ENCODE measurements at regions not wholly inside any gene's neighbourhood (a gene's known extent, or its start where the extent isn't known, plus 50 kb on each side); places are given as distances from the start of the nearest gene placed in this dataset.

GRCh38 chr11:110901441-110901840, 189.2 kb upstream of the ARHGAP20 start:
- TF ChIP-seq POLR2A (IDR thresholded peaks at IDR 0.05) (no peak), CTCF (IDR thresholded peaks at IDR 0.05) (no peak)
